Trophoblast cell (in vitro differentiated cells and primary cell): ENCODE measurements at regions not wholly inside any gene's neighbourhood (a gene's known extent, or its start where the extent isn't known, plus 50 kb on each side); places are given as distances from the start of the nearest gene placed in this dataset.

Experiments used
- DNase-seq, 2 donors: peaks; one replicate each; pipeline ENCODE4 v3.0.0-alpha.2; 2016
- H2AFZ ChIP-seq: 2 replicates; pipeline ENCODE4 v1.6.1; 2013; ENCODE audit warnings: low read length, moderate library complexity, mild to moderate bottlenecking; ENCODE audit not compliant: insufficient read depth, poor library complexity
- H2AK5ac ChIP-seq: 2 replicates; pipeline ENCODE4 v1.6.1; 2013; ENCODE audit warnings: mild to moderate bottlenecking, low read length
- H2BK120ac ChIP-seq: 2 replicates; pipeline ENCODE4 v1.6.1; 2013; ENCODE audit warnings: low read length, mild to moderate bottlenecking, moderate library complexity; ENCODE audit not compliant: insufficient read depth, poor library complexity
- H2BK12ac ChIP-seq: 2 replicates; pipeline ENCODE4 v1.6.1; 2013; ENCODE audit warnings: mild to moderate bottlenecking, low read length, moderate library complexity
- H2BK5ac ChIP-seq: 2 replicates; pipeline ENCODE4 v1.6.1; 2013; ENCODE audit warnings: low read length, low read depth, moderate library complexity, mild to moderate bottlenecking; ENCODE audit not compliant: poor library complexity
- H3K14ac ChIP-seq: 2 replicates; pipeline ENCODE4 v1.6.1; 2013; ENCODE audit warnings: mild to moderate bottlenecking, low read length
- H3K18ac ChIP-seq: 2 replicates; pipeline ENCODE4 v1.6.1; 2013; ENCODE audit warnings: mild to moderate bottlenecking, low read length
- H3K23ac ChIP-seq: 2 replicates; pipeline ENCODE4 v1.6.1; 2013; ENCODE audit warnings: low read length
- H3K27ac ChIP-seq: 2 replicates; pipeline ENCODE4 v1.5.1; 2013; ENCODE audit warnings: low read depth, mild to moderate bottlenecking, inconsistent platforms, low read length, moderate library complexity
- H3K27me3 ChIP-seq: 2 replicates; pipeline ENCODE4 v1.6.1; 2013; ENCODE audit warnings: inconsistent platforms, mild to moderate bottlenecking, low read length, moderate library complexity; ENCODE audit not compliant: insufficient read depth
- H3K36me3 ChIP-seq, 2 experiments: 1 replicate in 1 of 2; 2 replicates in 1 of 2; pipeline ENCODE4 v1.6.1; 2013; ENCODE audit warnings: low read length in 2 of 2, mild to moderate bottlenecking in 2 of 2, moderate library complexity in 1 of 2; ENCODE audit not compliant: insufficient read depth in 2 of 2, control insufficient read depth in 1 of 2
- H3K4ac ChIP-seq: 2 replicates; pipeline ENCODE4 v1.6.1; 2013; ENCODE audit warnings: low read depth, mild to moderate bottlenecking, low read length, moderate library complexity
- H3K4me1 ChIP-seq, 2 experiments: 1 replicate in 1 of 2; 2 replicates in 1 of 2; pipeline ENCODE4 v1.6.1; 2013; ENCODE audit warnings: low read length in 2 of 2, mild to moderate bottlenecking in 2 of 2, moderate library complexity in 1 of 2; ENCODE audit not compliant: insufficient read depth in 2 of 2, control insufficient read depth in 1 of 2
- H3K4me2 ChIP-seq: 2 replicates; pipeline ENCODE4 v1.6.1; 2013; ENCODE audit warnings: inconsistent platforms, mild to moderate bottlenecking, low read length, moderate library complexity
- H3K4me3 ChIP-seq: 2 replicates; pipeline ENCODE4 v1.5.1; 2013; ENCODE audit warnings: mild to moderate bottlenecking, low read depth, low read length, inconsistent platforms
- H3K79me1 ChIP-seq: one replicate; pipeline ENCODE4 v1.6.1; 2013; ENCODE audit warnings: low read length
- H3K79me2 ChIP-seq: 2 replicates; pipeline ENCODE4 v1.6.1; 2013; ENCODE audit warnings: low read length, mild to moderate bottlenecking; ENCODE audit not compliant: control insufficient read depth, insufficient read depth, poor library complexity
- H3K9ac ChIP-seq: 2 replicates; pipeline ENCODE4 v1.6.1; 2013; ENCODE audit warnings: mild to moderate bottlenecking, low read length
- H3K9me3 ChIP-seq: 2 replicates; pipeline ENCODE4 v1.6.1; 2013; ENCODE audit warnings: low read depth, mild to moderate bottlenecking, control low read depth, inconsistent platforms, low read length; ENCODE audit not compliant: insufficient read depth
- H4K12ac ChIP-seq: 2 replicates; pipeline ENCODE4 v1.6.1; 2013; ENCODE audit warnings: low read depth, mild to moderate bottlenecking, low read length, moderate library complexity
- H4K8ac ChIP-seq: 2 replicates; pipeline ENCODE4 v1.6.1; 2013; ENCODE audit warnings: low read depth, mild to moderate bottlenecking, low read length, moderate library complexity
- H4K91ac ChIP-seq: one replicate; pipeline ENCODE4 v1.6.1; 2013; ENCODE audit warnings: low read depth, mild to moderate bottlenecking, low read length, moderate library complexity
- WGBS: extraction: QIAGEN DNeasy Blood & Tissue Kit; methylation state at CpG from one replicate; pipeline ENCODE4 v1.1.7; 2013; ENCODE audit warnings: missing lambda C conversion rate; ENCODE audit not compliant: insufficient read length, insufficient coverage; ENCODE audit errors: extremely low coverage; 5-methylcytosine and 5-hydroxymethylcytosine counted together

GRCh38 chr20:55449091-55449490 lies 556.2 kb downstream of the CBLN4 start:
- Histone ChIP-seq H2BK120ac (no peak overlapping the region), H4K12ac (no peak overlapping the region)

GRCh38 chr20:55446301-55446700 lies 559.0 kb downstream of the CBLN4 start:
- Histone ChIP-seq H4K12ac (no peak overlapping the region), H2BK12ac (no peak overlapping the region), H3K79me1 (no peaks in the 10 kb centered on the region), H3K79me2 (no peaks in the 10 kb centered on the region), H3K18ac (no peak overlapping the region), H2BK5ac (no peak overlapping the region), H3K9me3 (no peaks in the 10 kb centered on the region), H3K36me3 (no peaks in the 10 kb centered on the region), H3K4me2 (no peak overlapping the region), H3K4me3 (no peak overlapping the region), H2AFZ (no peak overlapping the region), H3K4ac (no peak overlapping the region), H4K91ac (no peak overlapping the region), H3K23ac (no peak overlapping the region), H3K4me1 (no peaks in the 10 kb centered on the region), H2AK5ac (no peak overlapping the region), H3K9ac (no peak overlapping the region), H3K27ac (no peak overlapping the region), H3K27me3 (no peaks in the 10 kb centered on the region), H3K14ac (no peak overlapping the region), H4K8ac (no peak overlapping the region), H2BK120ac (no peak overlapping the region)
- no CpG with 5 or more reads among the region's 6 CpGs for WGBS
- no peak for DNase-seq

More at GRCh38 chr20:55449091-55449490, 556.2 kb downstream of the CBLN4 start:
- no peak overlapping the region for H3K27ac ChIP-seq
- no peaks in the 10 kb centered on the region for H3K4me1 ChIP-seq
- no peak overlapping the region for H2AK5ac ChIP-seq
- no peak for DNase-seq
- H3K4me2 ChIP-seq: no peak overlapping the region
- no peaks in the 10 kb centered on the region for H3K27me3 ChIP-seq
- H3K18ac ChIP-seq: no peak overlapping the region
- H2BK5ac ChIP-seq: no peak overlapping the region
- no peak overlapping the region for H3K9ac ChIP-seq
- H3K23ac ChIP-seq: no peak overlapping the region
- no peak overlapping the region for H4K91ac ChIP-seq
- WGBS: no CpG with 5 or more reads among the region's 1 CpG
- H2BK12ac ChIP-seq: no peak overlapping the region
- H3K36me3 ChIP-seq: no peaks in the 10 kb centered on the region
- H3K79me2 ChIP-seq: no peaks in the 10 kb centered on the region
- no peaks in the 10 kb centered on the region for H3K79me1 ChIP-seq
- no peak overlapping the region for H3K4me3 ChIP-seq
- no peak overlapping the region for H4K8ac ChIP-seq
- H3K9me3 ChIP-seq: no peaks in the 10 kb centered on the region
- H3K14ac ChIP-seq: no peak overlapping the region
- no peak overlapping the region for H3K4ac ChIP-seq
- no peak overlapping the region for H2AFZ ChIP-seq

- Histone ChIP-seq H3K4me3 (no peak overlapping the region), H3K4me2 (no peak overlapping the region), H3K9me3 (no peaks in the 10 kb centered on the region), H3K9ac (no peak overlapping the region), H2BK12ac (no peak overlapping the region), H3K79me1 (no peaks in the 10 kb centered on the region), H4K12ac (no peak overlapping the region), H2BK5ac (no peak overlapping the region), H3K27me3 (no peaks in the 10 kb centered on the region), H3K79me2 (no peaks in the 10 kb centered on the region), H2AFZ (no peak overlapping the region), H4K8ac (no peak overlapping the region), H3K14ac (no peak overlapping the region), H3K23ac (no peak overlapping the region), H2AK5ac (no peak overlapping the region), H4K91ac (no peak overlapping the region), H3K4ac (no peak overlapping the region), H2BK120ac (no peak overlapping the region), H3K27ac (no peak overlapping the region), H3K4me1 (no peaks in the 10 kb centered on the region), H3K18ac (no peak overlapping the region), H3K36me3 (no peaks in the 10 kb centered on the region)
- DNase-seq: no peak
- WGBS: no CpG with 5 or more reads among the region's 2 CpGs
These were observed 566.2 kb downstream of the CBLN4 start for GRCh38 chr20:55439070-55439469.

- no peaks in the 10 kb centered on the region for H3K79me1 ChIP-seq
- no peaks in the 10 kb centered on the region for H3K79me2 ChIP-seq
- H4K12ac ChIP-seq: no peak overlapping the region
- no peak overlapping the region for H2BK5ac ChIP-seq
- H3K9ac ChIP-seq: no peak overlapping the region
- no peak overlapping the region for H3K18ac ChIP-seq
- no peak overlapping the region for H4K8ac ChIP-seq
- H3K23ac ChIP-seq: no peak overlapping the region
- no peaks in the 10 kb centered on the region for H3K36me3 ChIP-seq
- H2BK120ac ChIP-seq: no peak overlapping the region
- H2BK12ac ChIP-seq: no peak overlapping the region
- no peak overlapping the region for H3K4me2 ChIP-seq
- H2AFZ ChIP-seq: no peak overlapping the region
- no peak overlapping the region for H2AK5ac ChIP-seq
- H3K4ac ChIP-seq: no peak overlapping the region
- H3K14ac ChIP-seq: no peak overlapping the region
- H3K27me3 ChIP-seq: no peaks in the 10 kb centered on the region
- no peak overlapping the region for H3K4me3 ChIP-seq
- no peak overlapping the region for H4K91ac ChIP-seq
- DNase-seq: no peak
- no peaks in the 10 kb centered on the region for H3K4me1 ChIP-seq
- H3K9me3 ChIP-seq: no peaks in the 10 kb centered on the region
- no CpG with 5 or more reads among the region's 6 CpGs for WGBS
- H3K27ac ChIP-seq: no peak overlapping the region
These were observed 567.4 kb downstream of the CBLN4 start for GRCh38 chr20:55437798-55438415.
